HG02588 (cell line): ENCODE measurements at regions not wholly inside any gene's neighbourhood (a gene's known extent, or its start where the extent isn't known, plus 50 kb on each side); places are given as distances from the start of the nearest gene placed in this dataset.
"Not testable (repeated sequence)": the region's sequence is repeated elsewhere in the genome, so short reads cannot be mapped to it uniquely, and the experiment has no call there.

Experiments used
- ATAC-seq: cut with Tn5 transposase; IDR thresholded peaks from one replicate; pipeline ENCODE4 v1.9.1; 2021; ENCODE audit warnings: mild to moderate bottlenecking, moderate library complexity; ENCODE audit not compliant: unreplicated experiment

DNA sequence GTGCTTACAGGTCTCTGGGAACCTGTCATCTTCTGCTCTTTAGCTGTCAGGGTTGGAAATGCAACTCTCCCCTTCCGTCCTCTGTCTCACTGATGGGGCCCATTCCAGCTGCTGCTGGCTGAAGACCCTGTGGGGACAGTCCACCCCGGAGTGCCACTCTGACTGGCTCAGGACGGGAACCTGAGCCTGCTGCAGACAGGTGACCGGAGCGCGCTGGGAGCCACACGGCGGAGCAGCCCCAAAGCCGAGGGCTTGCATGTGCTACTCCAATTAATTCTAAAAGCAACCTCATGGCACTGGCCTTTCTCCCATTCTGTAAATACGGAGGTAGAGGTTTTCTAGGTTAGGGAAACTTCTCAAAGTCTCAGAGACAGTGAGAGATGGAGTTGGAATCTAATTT, 223.5 kb upstream of the PITRM1 start:
- ATAC-seq, result no peak

DNA sequence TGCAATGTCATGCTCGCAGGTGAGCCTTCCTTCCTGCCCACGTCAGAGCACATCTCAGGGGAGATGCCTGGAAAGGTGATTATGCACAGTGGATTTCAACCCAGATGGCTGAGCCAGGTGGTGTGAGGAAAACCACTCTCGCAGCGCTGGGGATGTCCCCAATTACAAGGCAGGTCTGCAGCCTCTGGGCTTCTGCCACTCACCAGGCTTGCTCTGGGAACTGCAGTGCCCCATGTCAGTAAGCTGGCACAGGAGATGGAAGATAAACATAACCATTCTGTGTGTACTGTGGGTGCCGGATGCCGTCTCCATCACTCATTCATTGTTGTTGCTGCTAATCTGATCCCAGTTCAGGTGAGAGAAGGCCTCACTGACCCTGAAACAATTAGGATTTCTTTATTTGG, 222.9 kb upstream of the PITRM1 start:
- no peak for ATAC-seq

DNA sequence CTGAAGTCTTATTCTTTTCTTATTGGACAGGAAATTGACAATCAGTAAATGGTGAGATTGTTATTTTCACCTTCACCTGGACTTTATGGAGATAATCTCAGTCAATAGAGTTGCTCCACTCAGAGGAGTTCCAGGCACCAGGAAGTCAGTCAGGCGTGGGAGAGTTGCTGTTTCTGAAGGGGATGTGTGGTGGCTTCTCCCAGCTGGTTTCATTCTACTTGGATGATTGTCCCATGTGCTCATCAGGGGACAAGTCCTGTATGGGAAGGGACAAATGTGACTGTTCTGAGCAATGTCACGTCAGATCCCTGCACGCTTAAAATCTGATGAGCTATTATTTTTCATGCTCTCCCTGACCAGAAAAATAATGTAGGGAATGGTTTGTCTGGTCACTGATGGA, 222.5 kb upstream of the PITRM1 start:
- ATAC-seq, result no peak

DNA sequence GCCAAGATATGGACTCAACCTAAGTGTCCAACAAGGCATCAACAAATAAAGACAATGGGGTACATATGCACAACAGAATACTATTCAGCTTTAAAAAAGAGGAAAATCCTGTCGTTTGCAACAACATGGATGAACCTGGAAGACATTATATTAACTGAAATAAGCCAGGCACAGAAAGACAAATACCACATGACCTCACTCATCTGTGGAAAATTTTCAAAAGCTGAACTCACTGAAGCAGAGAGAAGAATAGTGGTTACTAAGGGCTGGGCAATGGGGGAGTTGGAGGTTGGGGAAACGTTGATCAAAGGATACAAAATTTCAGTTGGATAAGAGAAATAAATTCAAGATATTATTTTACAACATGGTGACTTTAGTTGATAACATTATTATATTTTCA, 221.4 kb upstream of the PITRM1 start:
- ATAC-seq, result no peak

DNA sequence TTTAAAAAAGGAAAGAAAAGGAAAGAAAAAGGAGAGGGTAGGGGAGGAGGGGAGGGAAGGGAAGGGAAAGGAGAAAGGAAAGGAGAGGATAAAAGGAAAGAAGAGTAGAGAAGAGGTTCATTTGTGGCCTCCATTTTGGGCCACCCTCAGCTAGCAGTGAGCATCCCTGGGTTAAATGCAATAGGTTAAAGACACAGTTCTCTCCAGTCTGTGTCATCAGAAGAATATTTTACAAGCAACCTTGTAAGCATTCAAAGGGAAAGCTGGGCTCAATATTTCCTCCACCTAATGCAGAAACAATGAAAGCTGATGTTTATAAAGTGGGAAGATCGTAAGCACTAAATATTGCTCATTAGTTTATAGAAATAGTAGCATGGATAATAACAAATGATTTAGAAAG, 219.1 kb upstream of the PITRM1 start:
- ATAC-seq, result no peak

DNA sequence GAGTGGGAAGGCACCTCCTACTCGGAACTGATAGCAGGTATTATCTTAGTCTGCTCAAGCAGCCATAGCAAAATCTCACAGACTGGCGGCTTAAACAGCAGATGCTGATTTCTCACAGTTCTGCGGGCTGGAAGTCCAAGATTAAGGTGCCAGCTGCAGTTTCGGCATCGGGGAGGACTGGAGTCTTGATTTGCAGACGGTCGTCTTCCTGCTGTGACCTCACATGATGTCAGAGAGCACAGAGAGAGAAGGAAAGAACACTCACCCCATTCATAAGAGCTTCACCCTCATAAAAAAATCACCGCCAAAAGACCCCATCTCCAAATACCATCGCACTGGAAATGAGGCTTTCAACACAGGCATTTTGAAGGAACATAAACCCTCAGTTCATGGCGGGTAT, 216.5 kb upstream of the PITRM1 start:
- no peak for ATAC-seq

DNA sequence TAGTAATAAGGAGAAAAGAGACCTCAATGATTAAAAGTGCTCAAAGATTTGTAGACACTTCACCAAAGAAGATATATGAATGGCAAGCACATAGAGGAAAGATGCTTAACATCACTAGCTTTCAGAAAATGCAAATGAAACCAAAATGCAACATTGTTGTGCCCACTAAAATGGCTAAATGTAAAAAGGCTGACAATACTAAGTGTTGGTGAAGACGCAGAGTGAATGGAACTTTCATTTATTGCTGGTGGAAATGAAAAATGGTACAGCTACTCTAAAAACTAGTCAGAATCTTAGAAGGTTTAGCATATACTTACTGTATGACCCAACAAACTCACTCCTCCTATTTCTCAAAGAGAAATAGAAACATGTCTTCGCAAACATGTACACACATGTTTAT, 212.9 kb upstream of the PITRM1 start:
- no peak for ATAC-seq

DNA sequence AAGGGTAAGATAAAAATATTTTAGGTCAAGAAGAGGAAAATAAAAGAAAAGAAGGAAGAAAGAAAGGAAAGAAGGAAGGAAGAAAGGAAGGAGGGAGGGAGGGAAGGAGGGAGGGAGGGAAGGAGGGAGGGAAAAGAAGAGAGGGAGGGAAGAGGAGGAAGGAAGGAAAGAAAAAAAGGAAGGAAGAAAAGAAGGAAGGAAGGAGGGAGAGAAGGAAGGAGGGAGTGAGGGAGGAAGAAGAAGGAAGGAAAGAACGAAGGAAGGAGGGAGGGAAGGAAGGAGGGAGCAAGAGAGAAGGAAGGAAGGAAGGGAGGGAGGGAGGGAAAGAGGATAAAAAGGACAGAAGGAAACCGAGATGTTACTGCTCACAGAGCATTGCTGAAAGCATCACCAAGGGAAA, 209.5 kb upstream of the PITRM1 start:
- no peak for ATAC-seq

DNA sequence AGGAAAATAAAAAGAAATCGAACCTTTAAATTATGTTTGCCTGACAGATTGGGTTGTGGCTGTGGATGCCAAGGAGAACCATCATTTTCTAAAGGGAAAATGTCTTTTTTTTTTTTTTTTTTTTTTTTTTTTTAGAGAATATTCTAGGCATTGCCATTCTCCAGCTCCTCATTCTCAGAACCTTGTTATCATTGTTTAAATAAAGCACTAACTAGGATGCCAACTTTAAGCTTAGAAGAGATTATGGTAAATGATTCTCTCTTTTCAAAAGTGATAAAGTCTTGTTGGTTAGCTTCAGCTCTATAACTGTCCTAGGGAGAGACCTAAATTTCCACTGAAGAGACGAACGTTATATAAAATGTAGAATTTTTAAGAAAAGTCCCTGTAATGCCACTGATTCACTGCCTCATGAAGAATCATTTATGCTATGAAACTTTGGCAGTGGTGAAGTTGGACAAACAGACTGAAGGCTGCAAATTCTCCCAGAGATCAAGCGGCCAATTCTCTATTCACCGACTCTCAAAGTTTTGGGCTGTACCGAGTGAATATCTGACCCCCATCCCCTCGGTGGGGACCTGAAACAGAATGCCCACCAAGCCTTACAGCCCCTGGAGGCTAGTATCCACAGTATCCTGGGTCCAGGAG, 207.9 kb upstream of the PITRM1 start:
- ATAC-seq, result no peak

DNA sequence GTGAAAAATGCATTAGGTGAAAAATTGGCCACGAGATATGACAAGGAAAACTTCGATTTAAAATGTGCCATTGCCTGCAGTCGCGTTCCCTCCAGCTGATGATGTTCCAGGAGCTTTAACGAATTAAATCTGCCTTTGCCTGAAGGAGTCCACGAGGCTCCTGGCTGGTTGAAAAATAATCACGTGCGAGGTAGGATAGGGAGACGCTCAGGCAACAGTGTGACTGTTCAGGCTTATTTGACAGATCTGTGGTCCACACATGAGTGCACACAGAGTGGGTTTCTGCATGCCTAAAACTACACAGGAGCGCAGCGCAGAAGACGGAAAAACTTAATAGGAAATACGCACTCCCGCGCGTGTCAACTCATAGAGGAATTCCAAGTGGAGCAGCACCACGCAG, 204.0 kb upstream of the PITRM1 start:
- ATAC-seq, result no peak

DNA sequence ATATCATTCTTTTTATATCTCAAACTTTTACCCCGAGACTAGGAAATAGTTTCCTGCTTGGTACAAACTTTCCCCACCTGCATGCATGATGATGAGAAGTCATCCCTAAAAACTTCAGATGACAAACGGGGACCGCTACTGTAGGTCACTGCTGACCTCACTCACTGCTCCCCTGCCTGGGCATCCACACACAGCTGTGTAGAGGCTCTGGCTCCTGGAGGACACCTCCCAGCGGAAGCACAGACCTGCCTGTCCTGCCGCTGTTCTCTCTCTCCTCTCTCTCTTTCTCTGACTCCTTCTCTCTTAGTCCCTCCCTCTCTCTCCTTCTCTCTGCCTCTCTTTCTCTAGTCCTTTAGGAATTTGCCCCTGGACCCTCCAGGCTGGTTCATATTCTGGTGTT, 202.9 kb upstream of the PITRM1 start:
- ATAC-seq, result no peak

DNA sequence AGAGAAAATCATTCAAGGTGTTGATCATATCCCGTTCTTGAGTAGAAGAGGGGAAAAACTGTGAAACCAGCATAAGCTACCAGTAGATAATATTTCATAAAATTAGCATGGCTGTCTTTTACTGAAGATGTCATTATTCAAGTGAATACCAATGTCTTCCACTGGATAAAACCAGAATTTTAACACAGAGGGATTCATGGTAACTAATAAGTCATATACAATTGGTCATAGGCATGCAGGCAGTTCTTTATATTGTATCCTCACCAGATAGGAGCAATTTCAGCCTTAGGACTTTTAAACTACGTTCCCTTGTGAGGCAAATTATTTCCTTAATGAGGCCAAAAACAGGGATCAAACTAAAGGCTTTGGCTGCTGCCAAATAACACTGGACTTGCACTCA, 202.3 kb upstream of the PITRM1 start:
- ATAC-seq, result no peak

DNA sequence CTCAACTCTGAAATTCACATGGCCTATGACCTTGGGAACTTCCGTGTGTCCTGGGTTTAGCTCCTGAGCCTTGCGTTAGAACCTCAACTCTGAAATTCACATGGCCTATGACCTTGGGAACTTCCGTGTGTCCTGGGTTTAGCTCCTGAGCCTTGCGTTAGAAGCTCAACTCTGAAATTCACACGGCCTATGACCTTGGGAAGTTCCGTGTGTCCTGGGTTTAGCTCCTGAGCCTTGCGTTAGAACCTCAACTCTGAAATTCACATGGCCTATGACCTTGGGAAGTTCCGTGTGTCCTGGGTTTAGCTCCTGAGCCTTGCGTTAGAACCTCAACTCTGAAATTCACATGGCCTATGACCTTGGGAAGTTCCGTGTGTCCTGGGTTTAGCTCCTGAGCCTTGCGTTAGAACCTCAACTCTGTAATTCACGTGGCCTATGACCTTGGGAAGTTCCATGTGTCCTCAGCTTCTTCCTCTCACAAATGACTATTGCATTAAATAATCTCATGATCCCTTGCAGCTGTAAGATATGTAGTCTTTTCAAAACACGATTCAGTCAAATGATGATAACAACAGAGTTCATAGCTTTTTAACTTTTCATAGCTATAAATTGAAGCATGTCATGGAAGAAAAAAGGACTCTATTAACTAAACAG, 200.9 kb upstream of the PITRM1 start:
- not testable (repeated sequence) for ATAC-seq

DNA sequence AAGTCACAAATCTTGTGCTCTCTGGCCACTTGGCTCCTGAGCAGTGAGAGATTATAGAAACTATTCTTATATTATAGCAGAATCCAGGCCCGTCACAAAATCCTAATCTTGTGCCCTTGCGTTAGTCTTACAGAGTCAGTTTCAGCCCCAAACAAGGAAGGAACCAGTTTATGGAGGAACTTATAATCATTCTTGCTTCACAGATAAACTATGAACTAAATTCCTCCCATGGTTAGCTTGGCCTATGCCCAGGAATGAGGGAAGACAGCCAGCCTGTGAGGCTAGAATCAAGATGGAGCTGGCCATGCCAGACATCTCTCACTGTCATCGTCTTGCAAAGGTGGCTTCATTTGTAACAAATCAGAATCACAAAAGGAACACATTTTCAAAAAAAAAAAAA, 199.7 kb upstream of the PITRM1 start:
- ATAC-seq, result no peak

DNA sequence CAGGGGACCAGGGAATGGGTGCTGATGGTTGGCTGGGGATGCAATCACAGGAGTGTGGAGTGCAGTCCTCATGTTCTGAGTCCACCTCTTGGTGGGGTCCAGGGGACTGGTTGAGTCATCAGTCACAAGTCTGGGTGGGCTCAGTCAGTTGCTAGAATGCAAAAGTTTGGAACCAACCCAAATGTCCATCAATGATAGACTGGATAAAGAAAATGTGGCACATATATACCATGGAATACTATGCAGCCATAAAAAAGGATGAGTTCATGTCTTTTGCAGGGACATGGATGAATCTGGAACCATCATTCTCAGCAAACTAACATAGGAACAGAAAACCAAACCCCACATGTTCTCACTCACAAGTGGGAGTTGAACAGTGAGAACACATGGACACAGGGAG, 199.0 kb upstream of the PITRM1 start:
- ATAC-seq, result not testable (repeated sequence)

DNA sequence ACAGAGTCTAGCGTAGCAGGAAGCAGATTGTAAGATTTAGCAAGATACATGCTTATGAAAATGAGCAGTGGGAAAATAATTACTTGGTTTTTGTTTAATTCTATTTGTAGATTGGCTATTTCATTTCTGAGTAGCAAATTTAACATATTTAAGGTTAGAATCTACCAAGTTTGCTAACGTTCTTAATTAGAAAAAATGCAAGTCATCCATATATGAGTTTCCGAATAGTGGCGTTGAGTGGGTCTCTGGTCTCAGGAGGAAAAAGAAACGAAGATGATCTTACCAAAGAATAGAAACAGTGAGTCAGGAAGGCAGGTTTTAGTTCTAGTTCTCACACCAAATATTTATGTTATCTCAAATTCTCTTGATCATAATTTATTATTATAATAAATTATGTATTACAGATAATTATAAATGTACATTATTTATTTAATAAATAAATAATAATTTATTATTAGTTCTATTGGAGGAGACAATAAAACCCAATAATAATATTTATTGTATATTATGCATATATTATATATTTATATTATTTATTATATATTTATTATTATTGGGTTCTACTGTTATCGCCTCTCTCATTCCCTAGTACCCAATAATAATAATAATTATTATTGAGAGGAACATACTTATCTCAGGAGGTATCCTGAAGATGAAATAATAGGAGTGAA, 194.3 kb upstream of the PITRM1 start:
- ATAC-seq, result no peak

DNA sequence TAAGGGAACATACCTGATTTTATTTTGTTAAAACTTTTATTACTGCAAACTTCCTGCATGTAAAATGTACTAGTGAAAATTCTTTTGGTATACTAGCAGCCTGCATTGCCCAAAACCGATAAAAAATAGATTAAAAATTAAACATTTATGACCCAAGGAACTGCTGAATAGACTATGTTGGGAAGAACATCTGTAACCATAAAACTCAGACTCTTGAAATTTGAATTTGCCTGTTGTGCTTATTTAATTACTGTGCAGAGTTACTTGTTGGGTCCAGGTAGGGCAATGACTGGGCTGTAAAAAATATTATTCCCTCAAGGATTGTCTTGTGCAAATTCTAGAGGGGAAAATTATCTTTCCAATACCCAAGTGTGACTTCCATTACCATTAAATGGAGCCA, 193.5 kb upstream of the PITRM1 start:
- ATAC-seq, result no peak

DNA sequence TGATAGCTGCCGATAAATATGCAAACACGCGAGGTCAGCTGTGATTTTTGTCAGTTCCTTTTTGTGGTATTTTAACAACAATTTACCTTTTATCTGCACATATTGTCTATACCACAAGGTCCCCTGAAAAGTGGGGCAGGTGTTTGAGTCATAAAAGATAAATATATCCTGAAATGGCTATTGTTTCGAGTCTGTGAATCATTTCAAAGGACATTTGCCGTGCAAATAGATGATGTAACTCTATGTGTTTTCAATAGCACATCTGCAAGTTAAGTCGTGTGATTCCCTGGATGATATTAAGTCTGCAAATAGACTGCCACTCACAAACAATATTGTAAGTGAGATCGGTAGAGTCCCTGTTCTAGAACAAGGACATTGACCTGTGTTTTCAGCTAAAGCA, 193.0 kb upstream of the PITRM1 start:
- no peak for ATAC-seq

DNA sequence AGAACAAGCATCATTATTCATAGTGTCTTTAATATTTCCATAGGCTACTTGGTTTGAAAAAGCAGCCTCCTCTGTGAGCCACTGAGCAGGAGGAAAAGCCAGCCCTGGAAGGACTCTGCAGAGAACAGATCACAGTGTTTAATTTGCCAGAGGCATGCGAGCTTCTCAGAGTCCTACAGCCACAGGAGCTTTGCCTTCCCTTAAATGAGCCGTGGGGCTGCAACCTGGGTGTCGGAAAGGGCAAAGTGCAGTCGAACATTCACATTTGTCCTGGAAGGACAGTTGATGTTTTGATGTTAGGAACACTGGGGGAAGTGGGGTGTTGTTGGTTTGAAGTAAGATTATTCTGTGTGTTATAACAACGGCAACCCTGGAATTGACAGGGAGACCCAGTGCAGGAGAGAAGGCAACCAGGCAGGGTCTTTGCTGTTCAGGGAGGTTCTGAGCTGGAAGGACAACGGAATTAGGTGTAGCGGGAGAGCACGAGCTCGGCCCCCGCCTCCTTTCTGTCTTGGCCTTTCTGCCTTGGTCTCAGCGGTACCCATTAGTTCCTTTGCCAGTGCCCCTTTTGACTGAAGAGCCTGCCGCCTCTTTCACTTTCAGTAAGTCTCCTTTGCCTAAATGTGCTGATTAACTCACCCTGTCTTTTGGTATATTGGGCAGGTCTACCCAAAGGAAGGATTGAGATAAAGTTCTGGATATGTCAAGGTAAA, 192.3 kb upstream of the PITRM1 start:
- no peak for ATAC-seq

DNA sequence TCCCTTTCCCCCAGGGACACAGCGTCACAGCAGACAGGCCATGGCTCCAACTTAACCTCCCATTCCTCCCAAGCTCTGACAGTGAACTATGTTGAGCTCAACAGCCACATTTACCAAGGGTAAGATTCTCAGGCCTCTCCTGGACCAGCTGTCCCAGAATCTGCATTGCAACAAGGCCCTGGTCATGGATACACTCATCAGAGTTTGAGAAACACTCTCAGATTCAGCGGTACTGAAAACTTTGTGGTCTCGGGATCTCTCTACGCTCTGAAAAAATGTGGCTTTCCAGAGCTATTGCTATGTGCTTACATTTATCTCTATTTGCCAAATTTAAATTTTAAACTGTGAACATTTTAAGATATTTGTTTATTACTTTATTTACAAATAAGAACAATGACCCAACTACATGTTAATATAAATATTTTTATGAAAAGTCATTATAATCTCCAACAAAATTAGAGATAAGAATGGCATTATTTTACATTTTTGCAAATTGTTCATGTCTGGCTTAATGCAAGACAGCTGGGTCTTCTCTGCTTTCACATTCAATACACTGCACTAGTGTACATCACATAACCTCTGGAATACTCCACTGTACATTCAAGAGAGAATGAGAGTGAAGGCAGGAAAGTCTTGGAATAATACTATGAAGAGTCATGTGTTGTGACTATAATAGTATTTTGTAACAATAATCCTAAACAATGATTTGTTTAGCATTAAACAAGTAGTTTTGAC, 190.9 kb upstream of the PITRM1 start:
- ATAC-seq, result no peak

DNA sequence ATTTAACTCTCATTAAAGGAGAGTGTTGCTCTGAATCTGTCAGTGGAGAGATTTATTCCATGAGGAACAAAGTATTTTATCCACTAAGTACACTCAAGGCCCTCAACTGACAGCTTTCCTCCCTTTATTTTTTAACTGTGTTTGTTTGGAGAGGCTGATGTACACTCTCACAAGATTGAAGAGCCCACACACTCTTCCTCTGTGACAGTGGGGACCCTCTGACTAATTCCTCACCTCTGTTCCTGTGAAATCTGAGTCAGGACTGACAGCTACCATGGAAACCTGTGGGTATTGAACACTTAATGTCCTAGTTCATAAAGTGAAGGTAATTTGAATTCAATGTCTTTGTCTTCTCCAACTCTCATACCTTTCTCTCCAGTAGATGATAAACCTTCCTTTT, 189.8 kb upstream of the PITRM1 start:
- no peak for ATAC-seq
